ENCODE measurements at regions not wholly inside any gene's neighbourhood (a gene's known extent, or its start where the extent isn't known, plus 50 kb on each side); places are given as distances from the start of the nearest gene placed in this dataset.
"Not testable (repeated sequence)": the region's sequence is repeated elsewhere in the genome, so short reads cannot be mapped to it uniquely, and the experiment has no call there.

DNA sequence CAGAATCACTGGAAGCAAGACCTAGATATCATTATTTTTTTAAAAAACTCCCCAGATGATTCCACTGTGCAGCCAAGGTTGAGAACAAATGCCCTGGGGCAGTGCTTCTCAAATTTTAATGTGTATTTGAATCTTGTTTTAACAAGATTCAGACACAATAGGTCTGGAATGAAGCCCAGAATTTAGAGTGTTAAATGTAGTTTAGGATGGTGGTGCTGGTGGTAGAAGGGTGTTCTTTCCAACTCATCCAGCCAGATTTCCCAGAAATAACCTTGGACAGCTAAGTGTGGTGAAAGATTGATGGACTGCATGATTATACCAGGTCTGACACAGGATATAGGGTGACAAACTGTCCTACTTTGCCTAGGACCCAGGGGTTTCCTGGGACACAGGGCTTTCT is 120.1 kb upstream of the MED14 start:
- no peak overlapping the region for H3K9ac ChIP-seq (ENCODE audit: low read depth, low read length)
- H3K4me3 ChIP-seq (ENCODE audit: low read depth in 1 of 2, low read length in 2 of 2) = no peak overlapping the region
- no peaks in the 10 kb centered on the region for H3K27me3 ChIP-seq (ENCODE audit: insufficient read depth, low read length, poor library complexity)
- no peak for ATAC-seq (ENCODE audit: insufficient read depth, low read depth)
- H4K20me1 ChIP-seq (ENCODE audit: insufficient read depth, low read length) = no peaks in the 10 kb centered on the region
- DNase-seq = no peak
- no peaks in the 10 kb centered on the region for H3K79me2 ChIP-seq (ENCODE audit: insufficient read depth, low read length)
- no peaks in the 10 kb centered on the region for H3K36me3 ChIP-seq (ENCODE audit: insufficient read depth, low read length)
- H3K4me1 ChIP-seq (ENCODE audit: insufficient read depth, low read length) = no peaks in the 10 kb centered on the region
- H3K4me2 ChIP-seq (ENCODE audit: insufficient read depth, low read length) = no peak overlapping the region
- no peak overlapping the region for H2AFZ ChIP-seq (ENCODE audit: low read depth, low read length)
- TF ChIP-seq, protein P1, sequence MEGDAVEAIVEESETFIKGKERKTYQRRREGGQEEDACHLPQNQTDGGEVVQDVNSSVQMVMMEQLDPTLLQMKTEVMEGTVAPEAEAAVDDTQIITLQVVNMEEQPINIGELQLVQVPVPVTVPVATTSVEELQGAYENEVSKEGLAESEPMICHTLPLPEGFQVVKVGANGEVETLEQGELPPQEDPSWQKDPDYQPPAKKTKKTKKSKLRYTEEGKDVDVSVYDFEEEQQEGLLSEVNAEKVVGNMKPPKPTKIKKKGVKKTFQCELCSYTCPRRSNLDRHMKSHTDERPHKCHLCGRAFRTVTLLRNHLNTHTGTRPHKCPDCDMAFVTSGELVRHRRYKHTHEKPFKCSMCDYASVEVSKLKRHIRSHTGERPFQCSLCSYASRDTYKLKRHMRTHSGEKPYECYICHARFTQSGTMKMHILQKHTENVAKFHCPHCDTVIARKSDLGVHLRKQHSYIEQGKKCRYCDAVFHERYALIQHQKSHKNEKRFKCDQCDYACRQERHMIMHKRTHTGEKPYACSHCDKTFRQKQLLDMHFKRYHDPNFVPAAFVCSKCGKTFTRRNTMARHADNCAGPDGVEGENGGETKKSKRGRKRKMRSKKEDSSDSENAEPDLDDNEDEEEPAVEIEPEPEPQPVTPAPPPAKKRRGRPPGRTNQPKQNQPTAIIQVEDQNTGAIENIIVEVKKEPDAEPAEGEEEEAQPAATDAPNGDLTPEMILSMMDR (IDR thresholded peaks at IDR 0.05; ENCODE audit: borderline replicate concordance, extremely low read depth, low read length, poor library complexity, severe bottlenecking) = no peak
- no peak for TF ChIP-seq EZH2 (IDR thresholded peaks at IDR 0.05; ENCODE audit: borderline replicate concordance, low read depth, low read length, severe bottlenecking)
- no peak overlapping the region for H3K27ac ChIP-seq (ENCODE audit: low read length)
- no peaks in the 10 kb centered on the region for H3K9me3 ChIP-seq (ENCODE audit: insufficient read depth, low read length, severe bottlenecking)

- TF ChIP-seq EZH2 (IDR thresholded peaks at IDR 0.05; ENCODE audit: borderline replicate concordance, low read depth, low read length, severe bottlenecking) = no peak
- TF ChIP-seq, protein P1 (IDR thresholded peaks at IDR 0.05; ENCODE audit: borderline replicate concordance, extremely low read depth, low read length, poor library complexity, severe bottlenecking) = no peak
- Histone ChIP-seq H3K27ac (ENCODE audit: low read length) (no peak overlapping the region), H3K4me1 (ENCODE audit: insufficient read depth, low read length) (no peaks in the 10 kb centered on the region), H2AFZ (ENCODE audit: low read depth, low read length) (no peak overlapping the region), H3K27me3 (ENCODE audit: insufficient read depth, low read length, poor library complexity) (no peaks in the 10 kb centered on the region), H3K79me2 (ENCODE audit: insufficient read depth, low read length) (no peaks in the 10 kb centered on the region), H3K9ac (ENCODE audit: low read depth, low read length) (no peak overlapping the region), H3K9me3 (ENCODE audit: insufficient read depth, low read length, severe bottlenecking) (no peaks in the 10 kb centered on the region), H3K4me3 (ENCODE audit: low read depth in 1 of 2, low read length in 2 of 2) (no peak overlapping the region), H4K20me1 (ENCODE audit: insufficient read depth, low read length) (no peaks in the 10 kb centered on the region), H3K36me3 (ENCODE audit: insufficient read depth, low read length) (no peaks in the 10 kb centered on the region), H3K4me2 (ENCODE audit: insufficient read depth, low read length) (no peak overlapping the region)
- no peak for DNase-seq
- ATAC-seq (ENCODE audit: insufficient read depth, low read depth) = no peak
These were observed 120.7 kb upstream of the MED14 start for GRCh38 chrX:40855932-40856515.

DNA sequence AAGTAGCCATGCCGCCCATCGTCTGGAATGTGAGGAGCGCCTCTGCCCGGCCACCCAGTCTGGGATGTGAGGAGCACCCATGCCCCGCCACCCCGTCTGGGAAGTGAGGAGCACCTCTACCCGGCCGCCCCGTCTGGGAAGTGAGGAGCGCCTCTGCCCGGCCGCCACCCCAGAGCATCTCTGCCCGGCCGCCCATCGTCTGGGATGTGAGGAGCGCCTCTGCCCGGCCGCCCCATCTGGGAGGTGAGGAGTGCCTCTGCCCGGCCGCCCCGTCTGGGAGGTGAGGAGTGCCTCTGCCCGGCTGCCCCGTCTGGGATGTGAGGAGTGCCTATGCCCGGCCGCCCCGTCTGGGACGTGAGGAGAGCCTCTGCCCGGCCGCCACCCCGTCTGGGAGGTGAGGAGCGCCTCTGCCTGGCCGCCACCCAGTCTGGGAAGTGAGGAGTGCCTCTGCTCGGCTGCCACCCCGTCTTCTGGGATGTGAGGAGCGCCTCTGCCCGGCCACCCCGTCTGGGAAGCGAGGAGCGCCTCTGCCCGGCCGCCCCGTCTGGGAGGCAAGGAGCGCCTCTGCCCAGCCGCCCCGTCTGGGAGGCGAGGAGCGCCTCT is 126.7 kb upstream of the MED14 start:
- not testable (repeated sequence) for H3K27ac ChIP-seq (ENCODE audit: low read length); H3K79me2 ChIP-seq (ENCODE audit: insufficient read depth, low read length); H3K9ac ChIP-seq (ENCODE audit: low read depth, low read length); ATAC-seq (ENCODE audit: insufficient read depth, low read depth); H3K36me3 ChIP-seq (ENCODE audit: insufficient read depth, low read length); H4K20me1 ChIP-seq (ENCODE audit: insufficient read depth, low read length); H3K9me3 ChIP-seq (ENCODE audit: insufficient read depth, low read length, severe bottlenecking); H3K4me1 ChIP-seq (ENCODE audit: insufficient read depth, low read length); H2AFZ ChIP-seq (ENCODE audit: low read depth, low read length); H3K27me3 ChIP-seq (ENCODE audit: insufficient read depth, low read length, poor library complexity); H3K4me3 ChIP-seq (ENCODE audit: low read depth in 1 of 2, low read length in 2 of 2); H3K4me2 ChIP-seq (ENCODE audit: insufficient read depth, low read length)
- DNase-seq = peak; percentile 3

DNA sequence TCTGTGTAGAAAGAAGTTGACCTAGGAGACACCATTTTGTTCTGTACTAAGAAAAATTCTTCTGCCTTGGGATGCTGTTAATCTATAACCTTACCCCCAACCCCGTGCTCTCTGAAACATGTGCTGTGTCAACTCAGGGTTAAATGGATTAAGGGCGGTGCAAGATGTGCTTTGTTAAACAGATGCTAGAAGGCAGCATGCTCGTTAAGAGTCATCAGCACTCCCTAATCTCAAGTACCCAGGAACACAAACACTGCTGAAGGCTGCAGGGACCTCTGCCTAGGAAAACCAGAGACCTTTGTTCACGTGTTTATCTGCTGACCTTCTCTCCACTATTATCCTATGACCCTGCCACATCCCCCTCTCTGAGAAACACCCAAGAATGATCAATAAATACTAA is 127.9 kb upstream of the MED14 start:
- not testable (repeated sequence) for H3K27me3 ChIP-seq (ENCODE audit: insufficient read depth, low read length, poor library complexity); H3K4me2 ChIP-seq (ENCODE audit: insufficient read depth, low read length); H3K36me3 ChIP-seq (ENCODE audit: insufficient read depth, low read length); H3K9ac ChIP-seq (ENCODE audit: low read depth, low read length); H3K79me2 ChIP-seq (ENCODE audit: insufficient read depth, low read length); H3K4me3 ChIP-seq (ENCODE audit: low read depth in 1 of 2, low read length in 2 of 2); DNase-seq; H3K27ac ChIP-seq (ENCODE audit: low read length); H3K9me3 ChIP-seq (ENCODE audit: insufficient read depth, low read length, severe bottlenecking); H2AFZ ChIP-seq (ENCODE audit: low read depth, low read length); H3K4me1 ChIP-seq (ENCODE audit: insufficient read depth, low read length); H4K20me1 ChIP-seq (ENCODE audit: insufficient read depth, low read length); ATAC-seq (ENCODE audit: insufficient read depth, low read depth)
